Neuronal stem cell (in vitro differentiated cells): ENCODE measurements at regions not wholly inside any gene's neighbourhood (a gene's known extent, or its start where the extent isn't known, plus 50 kb on each side); places are given as distances from the start of the nearest gene placed in this dataset.

Experiments used
- DNase-seq: peaks from one replicate; pipeline ENCODE4 v3.0.0-alpha.2; 2013; ENCODE audit warnings: low spot score
- H2AFZ ChIP-seq: one replicate; pipeline ENCODE4 v1.6.1; 2013; ENCODE audit warnings: mild to moderate bottlenecking, low read length, inconsistent platforms
- H2AK5ac ChIP-seq: 2 replicates; pipeline ENCODE4 v1.6.1; 2013; ENCODE audit warnings: low read depth, mild to moderate bottlenecking, inconsistent platforms, low read length, moderate library complexity, mixed read lengths
- H2BK120ac ChIP-seq: 2 replicates; pipeline ENCODE4 v1.6.1; 2013; ENCODE audit warnings: low read depth, mild to moderate bottlenecking, inconsistent platforms, low read length, moderate library complexity, mixed read lengths
- H2BK12ac ChIP-seq: one replicate; pipeline ENCODE4 v1.6.1; 2013; ENCODE audit warnings: low read length, inconsistent platforms
- H2BK15ac ChIP-seq: 2 replicates; pipeline ENCODE4 v1.6.1; 2013; ENCODE audit warnings: mild to moderate bottlenecking, low read length, inconsistent platforms, mixed read lengths
- H2BK5ac ChIP-seq: one replicate; pipeline ENCODE4 v1.6.1; 2013; ENCODE audit warnings: inconsistent platforms, mild to moderate bottlenecking, low read length, moderate library complexity
- H3K14ac ChIP-seq: one replicate; pipeline ENCODE4 v1.6.1; 2013; ENCODE audit warnings: low read length, inconsistent platforms
- H3K18ac ChIP-seq: 2 replicates; pipeline ENCODE4 v1.6.1; 2013; ENCODE audit warnings: low read length, inconsistent platforms
- H3K23ac ChIP-seq: 2 replicates; pipeline ENCODE4 v1.6.1; 2013; ENCODE audit warnings: low read depth, mild to moderate bottlenecking, mixed read lengths, low read length, inconsistent platforms; ENCODE audit not compliant: poor library complexity
- H3K27ac ChIP-seq: replicated peaks from 3 replicates; pipeline ENCODE4 v1.5.1; 2013; ENCODE audit warnings: low read length, inconsistent platforms
- H3K27me3 ChIP-seq, 3 experiments: 2 replicates each; pipeline ENCODE4 v1.6.1; 2013; ENCODE audit warnings: low read length in 3 of 3, mild to moderate bottlenecking in 2 of 3, inconsistent platforms in 1 of 3, low read depth in 1 of 3, mixed read lengths in 1 of 3, moderate library complexity in 1 of 3; ENCODE audit not compliant: control insufficient read depth in 3 of 3, insufficient read depth in 3 of 3
- H3K36me3 ChIP-seq, 2 donors: replicated peaks in 1 of 2; 2 replicates each; pipeline ENCODE4 v1.6.1; 2013; ENCODE audit warnings: low read length in 2 of 2; ENCODE audit not compliant: control insufficient read depth in 2 of 2, insufficient read depth in 2 of 2
- H3K4ac ChIP-seq: 2 replicates; pipeline ENCODE4 v1.6.1; 2013; ENCODE audit warnings: inconsistent platforms, mild to moderate bottlenecking, low read length, moderate library complexity
- H3K4me1 ChIP-seq, 2 donors: 1 replicate in 1 of 2; 2 replicates in 1 of 2; pipeline ENCODE4 v1.6.1; 2013; ENCODE audit warnings: low read length in 2 of 2, low read depth in 1 of 2; ENCODE audit not compliant: control insufficient read depth in 2 of 2, insufficient read depth in 1 of 2
- H3K4me2 ChIP-seq: one replicate; pipeline ENCODE4 v1.6.1; 2013; ENCODE audit warnings: mild to moderate bottlenecking, low read length, inconsistent platforms; ENCODE audit not compliant: insufficient read depth, poor library complexity, severe bottlenecking
- H3K4me3 ChIP-seq, 2 donors: 2 replicates each; pipeline ENCODE4 v1.5.1; 2013; ENCODE audit warnings: low read length in 2 of 2, mild to moderate bottlenecking in 2 of 2, inconsistent platforms in 1 of 2, moderate library complexity in 1 of 2
- H3K79me1 ChIP-seq: one replicate; pipeline ENCODE4 v1.6.1; 2013; ENCODE audit warnings: low read depth, mild to moderate bottlenecking, inconsistent platforms, low read length, moderate library complexity
- H3K9ac ChIP-seq: one replicate; pipeline ENCODE4 v1.6.1; 2013; ENCODE audit warnings: mild to moderate bottlenecking, low read depth, low read length, inconsistent platforms; ENCODE audit not compliant: poor library complexity
- H3K9me3 ChIP-seq, 2 donors: replicated peaks in 1 of 2; 2 replicates each; pipeline versions ENCODE3 to v1.6.1; 2013; ENCODE audit warnings: low read length in 2 of 2, mild to moderate bottlenecking in 2 of 2, inconsistent platforms in 1 of 2, low read depth in 1 of 2, mixed read lengths in 1 of 2, moderate library complexity in 1 of 2; ENCODE audit not compliant: control insufficient read depth in 2 of 2, insufficient read depth in 1 of 2
- H4K8ac ChIP-seq: one replicate; pipeline ENCODE4 v1.6.1; 2013; ENCODE audit warnings: low read depth, mild to moderate bottlenecking, inconsistent platforms, low read length, moderate library complexity
- H4K91ac ChIP-seq: one replicate; pipeline ENCODE4 v1.6.1; 2013; ENCODE audit warnings: low read length, low read depth, mild to moderate bottlenecking, inconsistent platforms; ENCODE audit not compliant: poor library complexity
- WGBS, 2 donors: extraction: QIAGEN DNeasy Blood & Tissue Kit; methylation state at CpG; one replicate each; pipeline ENCODE4 v1.1.7; 2013; ENCODE audit warnings: missing lambda C conversion rate in 2 of 2, mixed read lengths in 1 of 2; ENCODE audit not compliant: insufficient read length in 2 of 2, insufficient replicate concordance in 1 of 2; ENCODE audit errors: extremely low coverage in 2 of 2; 5-methylcytosine and 5-hydroxymethylcytosine counted together

DNA sequence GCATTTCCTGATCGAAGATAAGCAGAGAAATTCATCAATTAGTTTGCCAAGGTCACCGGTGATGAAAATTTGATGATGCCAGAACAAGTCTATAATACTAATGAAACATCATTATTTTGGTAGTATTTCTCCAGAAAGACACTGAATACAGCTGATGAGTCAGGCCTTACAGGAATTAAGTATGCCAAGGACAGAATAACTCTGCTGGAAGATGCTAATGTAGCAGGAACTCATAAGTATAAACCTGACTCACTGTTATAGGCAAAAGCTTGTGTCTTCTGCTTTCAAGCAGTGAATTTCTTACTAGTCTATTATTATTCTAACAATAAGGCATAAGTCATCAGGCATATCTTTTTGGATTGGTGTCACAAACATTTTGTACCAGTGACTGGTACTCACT is 1825.1 kb upstream of the IGFBP7 start:
- H3K9me3 ChIP-seq = no peaks in the 10 kb centered on the region
- H3K9ac ChIP-seq = no peak overlapping the region
- H3K4ac ChIP-seq = no peak overlapping the region
- no CpG with 5 or more reads among the region's 2 CpGs for WGBS, 2 donors
- no peak overlapping the region for H4K91ac ChIP-seq
- H2BK120ac ChIP-seq = no peak overlapping the region
- H4K8ac ChIP-seq = no peak overlapping the region
- H3K23ac ChIP-seq = no peak overlapping the region
- H2AK5ac ChIP-seq = no peak overlapping the region
- H3K36me3 ChIP-seq = no peaks in the 10 kb centered on the region
- H3K4me3 ChIP-seq = no peak overlapping the region
- no peak overlapping the region for H2BK5ac ChIP-seq
- no peak overlapping the region for H3K14ac ChIP-seq
- no peak overlapping the region for H3K18ac ChIP-seq
- no peaks in the 10 kb centered on the region for H3K27me3 ChIP-seq
- no peak overlapping the region for H3K27ac ChIP-seq
- no peak overlapping the region for H3K4me2 ChIP-seq
- no peak overlapping the region for H2AFZ ChIP-seq
- H3K79me1 ChIP-seq = no peaks in the 10 kb centered on the region
- H3K4me1 ChIP-seq = no peaks in the 10 kb centered on the region
- no peak overlapping the region for H2BK15ac ChIP-seq
- DNase-seq = no peak
- H2BK12ac ChIP-seq = no peak overlapping the region

DNA sequence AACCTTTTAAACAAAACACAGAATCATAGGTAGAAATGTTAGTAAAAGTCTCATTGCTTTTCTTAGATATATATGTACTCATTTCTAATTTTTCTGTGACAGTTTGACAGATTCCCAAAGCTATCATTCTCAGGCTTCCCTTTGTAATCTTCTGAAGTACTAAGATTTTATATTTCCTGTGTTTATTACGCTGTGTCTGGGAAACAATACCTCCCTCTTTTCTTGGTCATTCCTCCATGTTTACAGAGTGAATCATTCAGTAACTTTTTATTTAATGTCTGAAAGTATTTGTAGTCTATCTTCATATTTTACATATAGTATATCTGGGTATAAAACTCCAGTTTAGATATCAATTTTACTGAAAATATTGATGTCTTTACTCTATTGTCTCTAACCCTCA is 1826.3 kb upstream of the IGFBP7 start:
- Histone ChIP-seq H3K9ac (no peak overlapping the region), H3K23ac (no peak overlapping the region), H2BK12ac (no peak overlapping the region), H3K14ac (no peak overlapping the region), H3K36me3 (no peaks in the 10 kb centered on the region), H2BK15ac (no peak overlapping the region), H4K91ac (no peak overlapping the region), H2AFZ (no peak overlapping the region), H2BK5ac (no peak overlapping the region), H2BK120ac (no peak overlapping the region), H3K4me1 (no peaks in the 10 kb centered on the region), H3K4me2 (no peak overlapping the region), H3K4me3 (no peak overlapping the region), H3K27ac (no peak overlapping the region), H3K9me3 (no peaks in the 10 kb centered on the region), H3K4ac (no peak overlapping the region), H4K8ac (no peak overlapping the region), H3K27me3 (no peaks in the 10 kb centered on the region), H3K79me1 (no peaks in the 10 kb centered on the region), H2AK5ac (no peak overlapping the region), H3K18ac (no peak overlapping the region)
- DNase-seq = no peak
- WGBS, 2 donors = no CpG with 5 or more reads among the region's 1 CpG

DNA sequence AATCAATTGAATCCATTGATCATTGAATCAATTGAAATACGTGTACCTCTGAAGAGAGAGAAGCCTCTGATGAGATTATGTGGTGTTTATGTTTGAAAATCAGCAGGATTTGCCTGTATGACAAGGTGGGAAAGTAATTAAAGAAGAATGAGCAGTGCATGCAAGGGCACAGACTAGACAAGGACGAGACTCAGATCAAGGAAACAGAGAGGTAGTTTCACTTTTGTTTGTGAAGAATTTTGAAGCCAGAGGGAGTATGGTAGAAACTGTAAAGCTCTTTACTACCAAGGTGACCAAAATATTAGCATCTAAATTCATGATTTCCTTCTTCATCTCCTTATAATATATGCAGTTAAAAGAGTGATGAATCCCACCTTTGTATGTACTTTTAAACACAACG is 1830.0 kb upstream of the IGFBP7 start:
- Histone ChIP-seq H4K8ac (no peak overlapping the region), H3K9me3 (no peaks in the 10 kb centered on the region), H2BK12ac (no peak overlapping the region), H3K79me1 (no peaks in the 10 kb centered on the region), H2AK5ac (no peak overlapping the region), H2BK120ac (no peak overlapping the region), H2AFZ (no peak overlapping the region), H3K23ac (no peak overlapping the region), H3K27me3 (no peaks in the 10 kb centered on the region), H3K4ac (no peak overlapping the region), H3K4me1 (no peaks in the 10 kb centered on the region), H3K27ac (no peak overlapping the region), H3K4me2 (no peak overlapping the region), H3K9ac (no peak overlapping the region), H2BK15ac (no peak overlapping the region), H3K4me3 (no peak overlapping the region), H3K18ac (no peak overlapping the region), H2BK5ac (no peak overlapping the region), H3K36me3 (no peaks in the 10 kb centered on the region), H4K91ac (no peak overlapping the region), H3K14ac (no peak overlapping the region)
- DNase-seq = no peak
- WGBS, 2 donors = no CpG with 5 or more reads among the region's 3 CpGs

- Histone ChIP-seq H2BK5ac (no peak overlapping the region), H3K18ac (no peak overlapping the region), H2BK120ac (no peak overlapping the region), H2AK5ac (no peak overlapping the region), H3K4me1 (no peaks in the 10 kb centered on the region), H2AFZ (no peak overlapping the region), H3K4ac (no peak overlapping the region), H3K14ac (no peak overlapping the region), H3K9ac (no peak overlapping the region), H3K27ac (no peak overlapping the region), H3K27me3 (no peaks in the 10 kb centered on the region), H3K9me3 (no peaks in the 10 kb centered on the region), H2BK15ac (no peak overlapping the region), H3K4me2 (no peak overlapping the region), H4K91ac (no peak overlapping the region), H3K4me3 (no peak overlapping the region), H4K8ac (no peak overlapping the region), H3K23ac (no peak overlapping the region), H2BK12ac (no peak overlapping the region), H3K79me1 (no peaks in the 10 kb centered on the region), H3K36me3 (no peaks in the 10 kb centered on the region)
- no CpG with 5 or more reads among the region's 1 CpG for WGBS, 2 donors
- DNase-seq = no peak
Measured at GRCh38 chr4:58941286-58941685, 1831.1 kb upstream of the IGFBP7 start.
